ENCODE measurements at regions not wholly inside any gene's neighbourhood (a gene's known extent, or its start where the extent isn't known, plus 50 kb on each side); places are given as distances from the start of the nearest gene placed in this dataset.
"Not testable (repeated sequence)": the region's sequence is repeated elsewhere in the genome, so short reads cannot be mapped to it uniquely, and the experiment has no call there.

DNA sequence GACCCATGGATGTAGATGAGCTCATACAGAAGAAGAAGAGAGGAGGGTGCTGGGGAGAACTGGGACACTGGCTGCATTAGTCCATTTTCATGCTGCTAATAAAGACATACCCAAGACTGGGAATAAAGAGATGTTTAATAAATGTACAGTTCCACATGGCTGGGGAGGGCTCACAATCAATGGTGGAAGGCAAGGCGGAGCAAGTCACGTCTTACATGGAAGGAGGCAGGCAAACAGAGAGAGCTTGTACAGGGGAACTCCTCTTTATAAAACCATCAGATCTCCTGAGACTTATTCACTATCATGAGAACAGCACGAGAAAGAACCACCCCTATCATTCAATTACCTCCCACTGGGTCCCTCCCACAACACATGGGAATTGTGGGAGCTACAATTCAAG lies 625.5 kb downstream of the MATN1 start:
- TF ChIP-seq REST (IDR thresholded peaks at IDR 0.05); POLR2AphosphoS2 (conservative IDR thresholded peaks at IDR 0.05; ENCODE audit: low read length): not testable (repeated sequence)
- TF ChIP-seq, protein P1, sequence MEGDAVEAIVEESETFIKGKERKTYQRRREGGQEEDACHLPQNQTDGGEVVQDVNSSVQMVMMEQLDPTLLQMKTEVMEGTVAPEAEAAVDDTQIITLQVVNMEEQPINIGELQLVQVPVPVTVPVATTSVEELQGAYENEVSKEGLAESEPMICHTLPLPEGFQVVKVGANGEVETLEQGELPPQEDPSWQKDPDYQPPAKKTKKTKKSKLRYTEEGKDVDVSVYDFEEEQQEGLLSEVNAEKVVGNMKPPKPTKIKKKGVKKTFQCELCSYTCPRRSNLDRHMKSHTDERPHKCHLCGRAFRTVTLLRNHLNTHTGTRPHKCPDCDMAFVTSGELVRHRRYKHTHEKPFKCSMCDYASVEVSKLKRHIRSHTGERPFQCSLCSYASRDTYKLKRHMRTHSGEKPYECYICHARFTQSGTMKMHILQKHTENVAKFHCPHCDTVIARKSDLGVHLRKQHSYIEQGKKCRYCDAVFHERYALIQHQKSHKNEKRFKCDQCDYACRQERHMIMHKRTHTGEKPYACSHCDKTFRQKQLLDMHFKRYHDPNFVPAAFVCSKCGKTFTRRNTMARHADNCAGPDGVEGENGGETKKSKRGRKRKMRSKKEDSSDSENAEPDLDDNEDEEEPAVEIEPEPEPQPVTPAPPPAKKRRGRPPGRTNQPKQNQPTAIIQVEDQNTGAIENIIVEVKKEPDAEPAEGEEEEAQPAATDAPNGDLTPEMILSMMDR (IDR thresholded peaks at IDR 0.05), result not testable (repeated sequence)
